Smooth muscle cell (in vitro differentiated cells): ENCODE measurements at regions not wholly inside any gene's neighbourhood (a gene's known extent, or its start where the extent isn't known, plus 50 kb on each side); places are given as distances from the start of the nearest gene placed in this dataset.

Source experiments
- DNase-seq: peaks from one replicate; lab custom pipeline; 2025; ENCODE audit not compliant: unreplicated experiment; lab: John Stamatoyannopoulos, UW
- H2AFZ ChIP-seq: fragments of 200-600 bp; sonication (generic); 2 replicates; pipeline ENCODE4 v1.6.0; 2016; ENCODE audit warnings: antibody characterized with exemption, low read depth, mild to moderate bottlenecking
- H3F3A ChIP-seq: fragments of 200-600 bp; sonication (generic); 2 replicates; pipeline ENCODE4 v1.6.0; 2017; ENCODE audit warnings: antibody characterized with exemption, low read depth
- H3K27ac ChIP-seq: fragments of 200-600 bp; sonication (generic); 2 replicates; pipeline ENCODE4 v1.5.1; 2016; ENCODE audit warnings: low read depth, mild to moderate bottlenecking
- H3K27me3 ChIP-seq: fragments of 200-600 bp; sonication (generic); 2 replicates; pipeline ENCODE4 v1.6.1; 2016; ENCODE audit warnings: low read depth, mild to moderate bottlenecking
- H3K36me3 ChIP-seq: fragments of 200-600 bp; sonication (generic); 2 replicates; pipeline ENCODE4 v1.5.1; 2016; ENCODE audit warnings: low read depth
- H3K4me1 ChIP-seq: fragments of 200-600 bp; sonication (generic); 2 replicates; pipeline ENCODE4 v1.5.1; 2016; ENCODE audit warnings: low read depth
- H3K4me2 ChIP-seq: fragments of 200-600 bp; sonication (generic); 2 replicates; pipeline ENCODE4 v1.6.0; 2016; ENCODE audit warnings: mild to moderate bottlenecking
- H3K4me3 ChIP-seq: fragments of 200-600 bp; sonication (generic); 2 replicates; pipeline ENCODE4 v1.5.1; 2016; ENCODE audit warnings: mild to moderate bottlenecking
- H3K79me2 ChIP-seq: fragments of 200-600 bp; sonication (generic); 2 replicates; pipeline ENCODE4 v1.6.0; 2016; ENCODE audit warnings: low read depth, mild to moderate bottlenecking
- H3K9ac ChIP-seq: fragments of 200-600 bp; sonication (generic); 2 replicates; pipeline ENCODE4 v1.6.0; 2016; ENCODE audit warnings: low read depth
- H3K9me3 ChIP-seq: fragments of 200-600 bp; sonication (generic); replicated peaks from 2 replicates; pipeline ENCODE4 v1.5.1; 2016; ENCODE audit warnings: low read depth
- H4K20me1 ChIP-seq: fragments of 200-600 bp; sonication (generic); 2 replicates; pipeline ENCODE4 v1.6.0; 2016; ENCODE audit warnings: low read depth
- CTCF ChIP-seq: fragments of 200-600 bp; sonication (generic); IDR thresholded peaks from 2 replicates; pipeline ENCODE4 v1.5.1; 2017; ENCODE audit warnings: borderline replicate concordance, mild to moderate bottlenecking, antibody characterized with exemption; ENCODE audit not compliant: insufficient read depth, poor library complexity, severe bottlenecking
- WGBS: methylation state at CpG from one replicate; pipeline ENCODE4 v1.1.7; 2016; ENCODE audit warnings: low lambda C conversion rate; 5-methylcytosine and 5-hydroxymethylcytosine counted together

- no peak overlapping the region for H3K9ac ChIP-seq
- H3K4me2 ChIP-seq: no peak overlapping the region
- H3K79me2 ChIP-seq: no peaks in the 10 kb centered on the region
- no peak for DNase-seq
- no peak overlapping the region for H3K27ac ChIP-seq
- no peak for TF ChIP-seq CTCF
- no peaks in the 10 kb centered on the region for H3K9me3 ChIP-seq
- H4K20me1 ChIP-seq: no peaks in the 10 kb centered on the region
- no peak overlapping the region for H2AFZ ChIP-seq
- no peaks in the 10 kb centered on the region for H3K4me1 ChIP-seq
- 48% methylated on average over 3 of the region's 3 CpGs for WGBS
- no peak overlapping the region for H3K4me3 ChIP-seq
- H3K36me3 ChIP-seq: no peaks in the 10 kb centered on the region
- H3K27me3 ChIP-seq: no peaks in the 10 kb centered on the region
- H3F3A ChIP-seq: no peaks in the 10 kb centered on the region
Observed at GRCh38 chr9:3023449-3023848, 179.6 kb upstream of the PUM3 start.

- Histone ChIP-seq H3K79me2 (no peaks in the 10 kb centered on the region), H3K9me3 (no peaks in the 10 kb centered on the region), H3K27ac (no peak overlapping the region), H3K4me2 (no peak overlapping the region), H4K20me1 (no peaks in the 10 kb centered on the region), H3K4me3 (no peak overlapping the region), H2AFZ (peak overlapping the region; percentile 48), H3K4me1 (no peaks in the 10 kb centered on the region), H3F3A (no peaks in the 10 kb centered on the region), H3K27me3 (peaks cover 4% of the 10 kb centered on the region), H3K36me3 (no peaks in the 10 kb centered on the region), H3K9ac (no peak overlapping the region)
- TF ChIP-seq CTCF: no peak
- DNase-seq: no peak
- 43% methylated on average over 5 of the region's 5 CpGs for WGBS
Observed at GRCh38 chr9:3018691-3019230, 174.9 kb upstream of the PUM3 start.

GRCh38 chr9:3018071-3018470 lies 174.2 kb upstream of the PUM3 start:
- Histone ChIP-seq H3K27me3 (peaks cover 4% of the 10 kb centered on the region), H3K36me3 (no peaks in the 10 kb centered on the region), H4K20me1 (no peaks in the 10 kb centered on the region), H3K4me2 (no peak overlapping the region), H3K4me1 (no peaks in the 10 kb centered on the region), H3K27ac (no peak overlapping the region), H3K4me3 (no peak overlapping the region), H3K9me3 (no peaks in the 10 kb centered on the region), H3K79me2 (no peaks in the 10 kb centered on the region), H2AFZ (no peak overlapping the region), H3K9ac (no peak overlapping the region), H3F3A (no peaks in the 10 kb centered on the region)
- TF ChIP-seq CTCF: no peak
- no peak for DNase-seq
- WGBS: 66% methylated on average over 2 of the region's 2 CpGs

- Histone ChIP-seq H3K4me2 (no peak overlapping the region), H3F3A (no peaks in the 10 kb centered on the region), H3K27me3 (peaks cover 4% of the 10 kb centered on the region), H3K4me3 (no peak overlapping the region), H3K36me3 (no peaks in the 10 kb centered on the region), H2AFZ (no peak overlapping the region), H3K4me1 (no peaks in the 10 kb centered on the region), H3K9me3 (no peaks in the 10 kb centered on the region), H3K79me2 (no peaks in the 10 kb centered on the region), H4K20me1 (no peaks in the 10 kb centered on the region), H3K27ac (no peak overlapping the region), H3K9ac (no peak overlapping the region)
- WGBS: 76% methylated on average over 3 of the region's 3 CpGs
- no peak for DNase-seq
- TF ChIP-seq CTCF: no peak
Observed at GRCh38 chr9:3014178-3014577, 170.3 kb upstream of the PUM3 start.
